ENCODE measurements at regions not wholly inside any gene's neighbourhood (a gene's known extent, or its start where the extent isn't known, plus 50 kb on each side); places are given as distances from the start of the nearest gene placed in this dataset.
"Not testable (repeated sequence)": the region's sequence is repeated elsewhere in the genome, so short reads cannot be mapped to it uniquely, and the experiment has no call there.

DNA sequence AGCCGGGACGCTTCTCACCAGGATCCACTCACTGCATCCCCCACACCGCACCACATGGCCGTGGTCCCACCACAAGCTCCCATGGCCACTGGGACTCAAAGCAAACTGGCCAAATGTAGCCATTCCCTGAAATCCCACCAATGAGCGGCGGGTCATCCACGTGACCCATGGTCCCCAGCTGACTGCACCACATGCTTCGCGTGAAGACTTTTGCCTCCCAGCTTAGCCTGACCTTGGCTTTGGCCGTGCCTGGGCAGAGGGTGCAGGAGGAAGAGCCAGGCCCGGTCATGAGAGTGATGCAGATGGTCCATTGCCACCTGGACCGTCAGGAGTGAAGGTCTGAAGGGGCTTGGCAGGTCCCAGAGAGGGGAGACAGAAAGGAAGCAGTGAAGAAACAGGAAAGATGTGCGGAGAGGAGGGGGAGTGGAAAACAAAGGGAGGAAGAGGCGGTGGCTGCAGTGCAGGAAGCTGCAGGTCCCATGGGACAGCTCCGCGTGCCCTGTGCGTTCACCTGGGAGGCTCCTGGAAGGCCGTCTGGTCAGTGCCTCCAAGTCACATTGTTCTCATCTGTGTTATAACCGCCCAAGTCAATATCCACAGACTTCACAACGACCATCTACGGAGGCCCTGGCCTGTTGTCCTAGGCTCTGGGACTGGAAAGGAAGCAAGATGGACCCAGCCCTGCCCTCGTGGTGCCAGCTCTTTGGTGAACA is 167.8 kb upstream of the AJAP1 start:
- no peak overlapping the region for H3K27ac ChIP-seq (replicated peaks)
- peaks cover 46% of the 10 kb centered on the region for H3K27me3 ChIP-seq (ENCODE audit: low read depth)
- no peaks in the 10 kb centered on the region for H3K36me3 ChIP-seq
- intact Hi-C loops (cut with micrococcal nuclease): no loop called here
- no peak for DNase-seq
- TF ChIP-seq, protein P1, sequence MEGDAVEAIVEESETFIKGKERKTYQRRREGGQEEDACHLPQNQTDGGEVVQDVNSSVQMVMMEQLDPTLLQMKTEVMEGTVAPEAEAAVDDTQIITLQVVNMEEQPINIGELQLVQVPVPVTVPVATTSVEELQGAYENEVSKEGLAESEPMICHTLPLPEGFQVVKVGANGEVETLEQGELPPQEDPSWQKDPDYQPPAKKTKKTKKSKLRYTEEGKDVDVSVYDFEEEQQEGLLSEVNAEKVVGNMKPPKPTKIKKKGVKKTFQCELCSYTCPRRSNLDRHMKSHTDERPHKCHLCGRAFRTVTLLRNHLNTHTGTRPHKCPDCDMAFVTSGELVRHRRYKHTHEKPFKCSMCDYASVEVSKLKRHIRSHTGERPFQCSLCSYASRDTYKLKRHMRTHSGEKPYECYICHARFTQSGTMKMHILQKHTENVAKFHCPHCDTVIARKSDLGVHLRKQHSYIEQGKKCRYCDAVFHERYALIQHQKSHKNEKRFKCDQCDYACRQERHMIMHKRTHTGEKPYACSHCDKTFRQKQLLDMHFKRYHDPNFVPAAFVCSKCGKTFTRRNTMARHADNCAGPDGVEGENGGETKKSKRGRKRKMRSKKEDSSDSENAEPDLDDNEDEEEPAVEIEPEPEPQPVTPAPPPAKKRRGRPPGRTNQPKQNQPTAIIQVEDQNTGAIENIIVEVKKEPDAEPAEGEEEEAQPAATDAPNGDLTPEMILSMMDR (IDR thresholded peaks at IDR 0.05; ENCODE audit: borderline replicate concordance): no peak
- H3K9me3 ChIP-seq (replicated peaks): no peaks in the 10 kb centered on the region
- H3K4me1 ChIP-seq: peaks cover 11% of the 10 kb centered on the region
- H3K4me3 ChIP-seq: no peak overlapping the region

DNA sequence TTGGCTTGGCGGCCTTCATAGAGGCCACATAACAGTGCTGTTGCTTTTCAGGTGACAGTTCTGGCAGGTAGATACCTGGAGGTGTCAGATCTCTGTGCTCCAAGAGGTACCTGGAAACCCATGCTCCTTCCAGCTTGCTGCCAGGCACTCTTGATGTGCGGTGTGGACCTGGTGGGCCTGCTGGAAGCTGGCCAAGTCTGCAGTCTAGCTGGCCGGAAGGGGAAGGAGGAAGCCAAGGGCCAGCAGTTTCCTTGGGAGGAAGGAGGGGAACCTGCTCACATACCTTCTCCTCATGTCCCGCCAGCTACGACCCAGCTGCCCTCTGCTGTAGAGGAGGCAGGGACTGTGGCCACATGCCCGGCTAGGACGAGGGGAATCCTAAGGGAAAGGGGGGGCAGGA is 166.4 kb upstream of the AJAP1 start:
- Histone ChIP-seq H3K9me3 (replicated peaks) (no peaks in the 10 kb centered on the region), H3K4me1 (peaks cover 11% of the 10 kb centered on the region), H3K36me3 (no peaks in the 10 kb centered on the region), H3K27me3 (ENCODE audit: low read depth) (peaks cover 49% of the 10 kb centered on the region), H3K27ac (replicated peaks) (no peak overlapping the region), H3K4me3 (no peak overlapping the region)
- intact Hi-C loops (cut with micrococcal nuclease): no loop called here
- TF ChIP-seq, protein P1 (IDR thresholded peaks at IDR 0.05; ENCODE audit: borderline replicate concordance): no peak
- no peak for DNase-seq

DNA sequence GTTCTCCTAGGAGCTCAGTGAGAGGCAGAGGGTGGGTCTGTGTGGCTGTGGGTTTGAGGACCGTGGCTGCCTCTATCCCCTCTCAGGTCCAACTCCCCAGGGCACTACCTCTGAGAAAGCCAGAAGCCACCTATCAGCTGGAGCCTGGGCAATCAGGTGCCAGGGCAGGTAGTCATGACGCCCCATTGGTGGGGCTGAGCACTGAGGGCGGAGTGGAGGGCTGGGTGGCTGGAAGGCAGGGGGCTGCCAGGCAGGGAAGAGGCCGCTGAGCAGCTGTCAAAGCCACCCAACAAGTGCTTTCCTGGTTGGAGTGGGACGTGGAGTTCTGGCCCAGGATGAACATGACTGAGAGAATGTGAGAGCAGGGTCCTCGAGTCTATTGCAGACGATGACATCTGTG is 164.9 kb upstream of the AJAP1 start:
- Histone ChIP-seq H3K36me3 (no peaks in the 10 kb centered on the region), H3K27ac (replicated peaks) (no peak overlapping the region), H3K27me3 (ENCODE audit: low read depth) (peaks cover 58% of the 10 kb centered on the region), H3K4me3 (no peak overlapping the region), H3K9me3 (replicated peaks) (no peaks in the 10 kb centered on the region), H3K4me1 (peaks cover 11% of the 10 kb centered on the region)
- no peak for DNase-seq
- TF ChIP-seq, protein P1 (IDR thresholded peaks at IDR 0.05; ENCODE audit: borderline replicate concordance): no peak
- intact Hi-C loops (cut with micrococcal nuclease): no loop called here

DNA sequence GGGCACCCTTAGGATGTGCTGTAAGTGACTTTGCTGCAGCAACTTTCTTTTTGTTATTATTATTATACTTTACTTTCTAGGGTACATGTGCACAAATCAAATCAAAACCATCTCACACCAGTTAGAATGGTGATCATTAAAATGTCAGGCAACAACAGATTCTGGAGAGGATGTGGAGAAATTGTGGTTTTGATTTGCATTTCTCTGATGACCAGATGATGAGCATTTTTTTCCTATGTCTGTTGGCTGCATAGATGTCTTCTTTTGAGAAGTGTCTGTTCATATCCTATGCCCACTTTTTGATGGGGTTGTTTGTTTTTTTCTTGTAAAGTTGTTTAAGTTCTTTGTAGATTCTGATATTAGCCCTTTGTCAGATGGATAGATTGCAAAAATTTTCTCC is 164.4 kb upstream of the AJAP1 start:
- intact Hi-C loops (cut with micrococcal nuclease); H3K9me3 ChIP-seq (replicated peaks); H3K4me3 ChIP-seq; H3K36me3 ChIP-seq; H3K27ac ChIP-seq (replicated peaks); DNase-seq: not testable (repeated sequence)
- H3K27me3 ChIP-seq (ENCODE audit: low read depth): peaks cover 63% of the 10 kb centered on the region
- H3K4me1 ChIP-seq: peaks cover 11% of the 10 kb centered on the region

DNA sequence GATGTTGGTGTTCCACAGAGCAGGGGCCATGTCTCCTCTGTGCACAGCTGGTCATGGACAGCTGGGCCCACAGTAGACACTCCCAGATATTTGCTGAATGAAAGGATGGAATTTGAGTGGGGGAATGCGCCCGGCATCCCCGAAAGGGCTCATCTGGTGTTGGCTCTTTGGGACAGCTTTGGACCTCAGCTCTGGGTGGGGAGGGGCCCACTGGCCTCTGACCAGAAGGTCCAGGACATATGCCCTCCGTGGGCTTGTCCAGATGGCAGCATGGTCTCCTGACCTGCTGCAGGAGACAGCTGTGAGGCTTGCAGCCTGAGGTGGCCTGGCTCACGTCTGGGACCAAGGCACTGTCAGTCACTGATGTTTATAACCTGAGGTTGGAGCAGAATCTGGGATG is 160.4 kb upstream of the AJAP1 start:
- DNase-seq: no peak
- peaks cover 39% of the 10 kb centered on the region for H3K27me3 ChIP-seq (ENCODE audit: low read depth)
- no peak overlapping the region for H3K4me3 ChIP-seq
- H3K4me1 ChIP-seq: no peaks in the 10 kb centered on the region
- no peak overlapping the region for H3K27ac ChIP-seq (replicated peaks)
- no peaks in the 10 kb centered on the region for H3K9me3 ChIP-seq (replicated peaks)
- intact Hi-C loops (cut with micrococcal nuclease): no loop called here
- H3K36me3 ChIP-seq: no peaks in the 10 kb centered on the region
- TF ChIP-seq, protein P1 (IDR thresholded peaks at IDR 0.05; ENCODE audit: borderline replicate concordance): no peak

DNA sequence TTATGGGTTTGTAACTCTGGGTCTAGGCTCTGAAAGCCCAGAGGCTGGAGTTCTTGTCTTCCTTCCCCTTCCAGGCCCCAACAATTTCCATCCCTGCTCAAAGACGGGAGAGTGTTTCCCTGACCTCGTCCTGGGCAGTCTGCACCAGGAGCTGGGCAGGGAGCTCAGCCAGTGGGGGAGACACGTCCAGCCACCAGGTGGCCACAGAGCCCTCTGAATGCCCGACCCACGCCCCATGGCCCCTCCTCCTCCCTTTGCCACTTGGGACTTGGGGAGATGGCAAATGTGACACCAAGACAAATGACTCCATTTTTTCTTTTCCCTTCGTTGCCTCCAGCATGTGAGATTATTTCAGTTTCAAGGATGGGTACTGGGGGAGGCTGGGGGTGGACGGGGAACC is 159.9 kb upstream of the AJAP1 start:
- intact Hi-C loops (cut with micrococcal nuclease): no loop called here
- Histone ChIP-seq H3K9me3 (replicated peaks) (no peaks in the 10 kb centered on the region), H3K4me3 (no peak overlapping the region), H3K27me3 (ENCODE audit: low read depth) (peaks cover 41% of the 10 kb centered on the region), H3K4me1 (no peaks in the 10 kb centered on the region), H3K27ac (replicated peaks) (no peak overlapping the region), H3K36me3 (no peaks in the 10 kb centered on the region)
- TF ChIP-seq, protein P1 (IDR thresholded peaks at IDR 0.05; ENCODE audit: borderline replicate concordance): peak; percentile 61
- no peak for DNase-seq

Data from left ventricle myocardium inferior (tissue), 1 donor.